Stomach (tissue), 8 donors: ENCODE measurements at regions not wholly inside any gene's neighbourhood (a gene's known extent, or its start where the extent isn't known, plus 50 kb on each side); places are given as distances from the start of the nearest gene placed in this dataset.

Experiments used
- DNase-seq, 2 donors: peaks; one replicate each; pipeline versions ENCODE4 v3.0.0 to v3.0.0-alpha.2; 2013 to 2019
- H3K27ac ChIP-seq, 5 donors: fragments of 200-600 bp in 4 of 5; sonication (generic) in 4 of 5; one replicate each; pipeline ENCODE4 v1.5.1; 2013 to 2019; ENCODE audit warnings: mild to moderate bottlenecking in 1 of 5, moderate library complexity in 1 of 5
- H3K27me3 ChIP-seq, 3 donors: fragments of 200-600 bp; sonication (generic); one replicate each; pipeline ENCODE4 v1.5.1; 2017 to 2019; ENCODE audit warnings: mixed run types in 1 of 3
- H3K36me3 ChIP-seq, 4 donors: fragments of 200-600 bp; sonication (generic); 1 replicate in 3 of 4; 2 replicates in 1 of 4; pipeline ENCODE4 v1.5.1; 2016 to 2019
- H3K4me1 ChIP-seq, 4 donors: fragments of 200-600 bp; sonication (generic); one replicate each; pipeline ENCODE4 v1.5.1; 2016 to 2019
- H3K4me3 ChIP-seq, 4 donors: fragments of 200-600 bp; sonication (generic) in 3 of 4; one replicate each; pipeline ENCODE4 v1.5.1; 2016 to 2019; ENCODE audit warnings: mild to moderate bottlenecking in 1 of 4
- H3K9me3 ChIP-seq, 4 donors: fragments of 200-600 bp; sonication (generic); one replicate each; pipeline ENCODE4 v1.5.1; 2016 to 2019
- EP300 ChIP-seq: sonication (generic); formaldehyde crosslinking; IDR thresholded peaks from one replicate; pipeline ENCODE4 v1.6.1; 2017; ENCODE audit warnings: antibody characterized with exemption
- POLR2A ChIP-seq, 4 donors: fragments of 450-650 bp; IDR thresholded peaks; one replicate each; pipeline ENCODE4 v1.6.1; 2016; ENCODE audit warnings: antibody characterized with exemption in 4 of 4, control low read depth in 2 of 4, mild to moderate bottlenecking in 1 of 4, moderate library complexity in 1 of 4
- POLR2AphosphoS5 ChIP-seq, 3 donors: sonication (generic); formaldehyde crosslinking; IDR thresholded peaks; one replicate each; pipeline ENCODE4 v1.6.1; 2016; ENCODE audit warnings: antibody characterized with exemption in 3 of 3
- WGBS, 5 donors: extraction: QIAGEN DNeasy Blood & Tissue Kit in 3 of 5; methylation state at CpG; one replicate each; pipeline versions ENCODE4 v1.1.5 to v1.1.7; 2013 to 2018; 5-methylcytosine and 5-hydroxymethylcytosine counted together
- intact Hi-C: fragments of 100-400 bp; cut with DNase I; formaldehyde crosslinking; loops from one replicate; pipeline ENCODE4 v1.15.1; 2023; ENCODE audit warnings: low total_unique reads
- TF ChIP-seq, protein P1 (sequence below), 7 experiments: fragments of 450-650 bp in 4 of 7; fragments of 200-600 bp in 3 of 7; sonication (generic) in 3 of 7; IDR thresholded peaks; one replicate each; pipeline ENCODE4 v1.5.1; 2016 to 2019; ENCODE audit warnings: antibody characterized with exemption in 7 of 7, control low read depth in 2 of 7, mild to moderate bottlenecking in 1 of 7
- donor health status: healthy with polysubstance abuse.
- donor health status: Bipolar disorder and iron deficiency.
- donor health status: healthy.

DNA sequence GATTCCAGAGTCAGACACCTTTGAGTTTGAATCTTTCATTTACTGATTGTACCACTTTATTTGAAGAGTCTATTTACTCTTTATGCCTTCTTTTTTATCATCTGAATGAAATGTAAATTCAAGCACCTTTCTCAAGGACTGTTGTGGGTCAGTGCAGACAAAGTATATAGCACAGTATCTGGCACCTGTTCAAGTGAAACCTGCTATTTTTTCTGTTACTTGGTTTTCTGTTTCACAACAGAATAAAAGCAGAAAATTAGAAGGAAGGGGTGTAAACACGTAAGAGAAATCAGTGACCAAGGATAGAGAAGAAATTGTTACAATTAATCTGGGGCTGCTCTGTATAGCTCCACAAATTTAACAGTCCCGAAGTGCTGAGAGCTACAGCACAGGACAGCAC is 357.4 kb downstream of the RSL24D1 start:
- intact Hi-C loops = no loop called here
- TF ChIP-seq EP300 = no peak
- TF ChIP-seq, protein P1, sequence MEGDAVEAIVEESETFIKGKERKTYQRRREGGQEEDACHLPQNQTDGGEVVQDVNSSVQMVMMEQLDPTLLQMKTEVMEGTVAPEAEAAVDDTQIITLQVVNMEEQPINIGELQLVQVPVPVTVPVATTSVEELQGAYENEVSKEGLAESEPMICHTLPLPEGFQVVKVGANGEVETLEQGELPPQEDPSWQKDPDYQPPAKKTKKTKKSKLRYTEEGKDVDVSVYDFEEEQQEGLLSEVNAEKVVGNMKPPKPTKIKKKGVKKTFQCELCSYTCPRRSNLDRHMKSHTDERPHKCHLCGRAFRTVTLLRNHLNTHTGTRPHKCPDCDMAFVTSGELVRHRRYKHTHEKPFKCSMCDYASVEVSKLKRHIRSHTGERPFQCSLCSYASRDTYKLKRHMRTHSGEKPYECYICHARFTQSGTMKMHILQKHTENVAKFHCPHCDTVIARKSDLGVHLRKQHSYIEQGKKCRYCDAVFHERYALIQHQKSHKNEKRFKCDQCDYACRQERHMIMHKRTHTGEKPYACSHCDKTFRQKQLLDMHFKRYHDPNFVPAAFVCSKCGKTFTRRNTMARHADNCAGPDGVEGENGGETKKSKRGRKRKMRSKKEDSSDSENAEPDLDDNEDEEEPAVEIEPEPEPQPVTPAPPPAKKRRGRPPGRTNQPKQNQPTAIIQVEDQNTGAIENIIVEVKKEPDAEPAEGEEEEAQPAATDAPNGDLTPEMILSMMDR (IDR thresholded peaks at IDR 0.05) = no peak
- TF ChIP-seq POLR2A (IDR thresholded peaks at IDR 0.05) = no peak
- no peak for TF ChIP-seq POLR2AphosphoS5 (IDR thresholded peaks at IDR 0.05)
- no peak overlapping the region for H3K4me3 ChIP-seq
- 53 to 66% (median 61%) methylated on average over 2 of the region's 2 CpGs for whole genome bisulfite sequencing, 5 donors
- H3K9me3 ChIP-seq = no peaks in the 10 kb centered on the region
- no peaks in the 10 kb centered on the region for H3K27me3 ChIP-seq
- no peaks in the 10 kb centered on the region for H3K36me3 ChIP-seq
- DNase-seq = no peak
- H3K4me1 ChIP-seq = no peaks in the 10 kb centered on the region
- no peak overlapping the region for H3K27ac ChIP-seq

DNA sequence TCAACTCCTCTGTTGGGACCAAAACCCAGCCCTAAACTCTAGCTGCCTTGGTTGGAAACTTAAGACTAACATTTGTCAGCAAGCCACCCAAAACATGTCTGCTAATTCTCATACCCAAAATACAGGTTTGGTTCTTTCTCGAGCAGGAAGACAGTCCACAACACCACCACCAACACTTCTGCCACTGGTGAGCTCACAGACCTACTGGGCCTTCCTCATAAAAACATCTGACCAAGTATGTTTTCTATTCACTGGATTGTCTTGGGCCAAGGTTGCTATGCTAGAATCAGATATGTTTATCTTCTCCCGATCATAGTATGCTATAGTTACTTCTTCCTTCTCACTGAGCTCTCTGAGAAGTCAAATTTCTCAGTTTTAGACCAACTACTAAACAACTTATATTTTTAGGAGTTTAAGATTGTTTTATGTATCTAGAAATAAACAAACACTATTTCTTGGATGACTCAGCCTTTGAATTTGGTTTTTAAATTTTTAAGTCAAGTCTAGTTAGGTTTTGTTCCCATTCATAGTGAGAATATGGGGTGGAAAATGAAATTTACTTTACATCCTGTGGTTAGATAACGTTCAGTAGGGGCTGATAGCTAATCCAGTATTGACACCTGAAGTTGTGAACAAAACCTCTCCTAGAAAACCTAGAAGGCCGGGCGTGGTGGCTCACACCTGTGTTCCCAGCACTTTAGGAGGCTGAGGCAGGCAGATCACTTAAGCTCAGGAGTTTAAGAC is 360.5 kb downstream of the RSL24D1 start:
- WGBS, 5 donors = 34 to 57% (median 38%) methylated on average over 5 of the region's 5 CpGs
- Histone ChIP-seq H3K9me3 (no peaks in the 10 kb centered on the region), H3K4me3 (no peak overlapping the region), H3K27ac (no peak overlapping the region), H3K36me3 (no peaks in the 10 kb centered on the region), H3K4me1 (no peaks in the 10 kb centered on the region), H3K27me3 (no peaks in the 10 kb centered on the region)
- DNase-seq = no peak
- TF ChIP-seq POLR2A (IDR thresholded peaks at IDR 0.05) (no peak), POLR2AphosphoS5 (IDR thresholded peaks at IDR 0.05) (no peak), EP300 (no peak)
- TF ChIP-seq, protein P1 (IDR thresholded peaks at IDR 0.05) = no peak
- intact Hi-C loops = no loop called here

DNA sequence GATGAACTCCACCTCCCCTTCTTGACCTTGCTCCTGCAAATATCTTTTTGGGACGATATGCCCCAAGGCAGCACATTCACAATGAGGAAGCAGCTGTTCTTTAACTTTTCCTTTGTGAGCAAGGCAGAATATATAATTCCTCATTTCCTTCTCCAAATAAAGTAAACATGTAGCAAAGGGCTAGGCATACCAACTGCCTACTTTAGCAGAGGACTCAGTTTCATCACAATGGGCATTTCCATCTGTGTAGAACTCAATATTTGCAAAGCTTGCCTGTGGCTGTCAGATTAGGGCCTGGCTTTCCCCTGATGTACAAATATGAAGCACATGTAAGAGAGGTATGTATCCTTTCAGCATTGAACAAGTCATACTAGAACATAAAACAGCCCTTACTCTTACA is 366.9 kb downstream of the RSL24D1 start:
- no peak for TF ChIP-seq POLR2A (IDR thresholded peaks at IDR 0.05)
- TF ChIP-seq, protein P1 (IDR thresholded peaks at IDR 0.05) = no peak
- no peak for TF ChIP-seq EP300
- TF ChIP-seq POLR2AphosphoS5 (IDR thresholded peaks at IDR 0.05) = no peak
- Histone ChIP-seq H3K27ac (no peak overlapping the region), H3K27me3 (no peaks in the 10 kb centered on the region), H3K4me1 (no peaks in the 10 kb centered on the region), H3K4me3 (no peak overlapping the region), H3K9me3 (peaks cover 0 to 9% (median 4%) of the 10 kb centered on the region in 4 donors), H3K36me3 (no peaks in the 10 kb centered on the region)
- 29 to 50% (median 33%) methylated on average over 1 of the region's 1 CpG for WGBS, 5 donors
- no peak for DNase-seq
- intact Hi-C loops = no loop called here

DNA sequence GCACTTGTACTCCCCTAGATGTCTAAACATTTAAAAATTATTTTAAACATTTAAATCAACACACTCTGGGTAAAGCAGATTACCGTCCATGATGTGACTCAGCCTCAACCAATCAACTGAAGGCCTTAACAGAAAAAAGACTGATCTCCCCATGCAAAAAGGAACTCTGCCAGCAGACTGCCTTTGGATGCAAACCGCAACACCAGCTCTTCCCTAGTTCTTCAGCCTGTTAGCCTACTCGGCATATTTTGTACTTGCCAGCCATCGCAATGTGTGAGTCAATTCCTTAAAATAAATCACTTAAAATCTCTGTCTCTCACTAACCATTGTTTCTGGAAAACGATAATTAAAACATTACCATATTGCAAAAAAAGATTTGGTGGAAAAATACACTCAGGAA is 375.9 kb downstream of the RSL24D1 start:
- Histone ChIP-seq H3K27me3 (no peaks in the 10 kb centered on the region), H3K27ac (no peak overlapping the region), H3K4me1 (no peaks in the 10 kb centered on the region), H3K4me3 (no peak overlapping the region), H3K9me3 (peaks cover 0 to 11% (median 9%) of the 10 kb centered on the region in 4 donors), H3K36me3 (no peaks in the 10 kb centered on the region)
- peak in 1 of 2 donors; percentile 5 for DNase-seq
- intact Hi-C loops = no loop called here
- 80 to 85% (median 81%) methylated on average over 5 of the region's 5 CpGs for WGBS, 5 donors
- no peak for TF ChIP-seq POLR2AphosphoS5 (IDR thresholded peaks at IDR 0.05)
- TF ChIP-seq, protein P1 (IDR thresholded peaks at IDR 0.05) = no peak
- TF ChIP-seq POLR2A (IDR thresholded peaks at IDR 0.05) = no peak
- TF ChIP-seq EP300 = no peak
